ENCODE measurements at regions not wholly inside any gene's neighbourhood (a gene's known extent, or its start where the extent isn't known, plus 50 kb on each side); places are given as distances from the start of the nearest gene placed in this dataset.

DNA sequence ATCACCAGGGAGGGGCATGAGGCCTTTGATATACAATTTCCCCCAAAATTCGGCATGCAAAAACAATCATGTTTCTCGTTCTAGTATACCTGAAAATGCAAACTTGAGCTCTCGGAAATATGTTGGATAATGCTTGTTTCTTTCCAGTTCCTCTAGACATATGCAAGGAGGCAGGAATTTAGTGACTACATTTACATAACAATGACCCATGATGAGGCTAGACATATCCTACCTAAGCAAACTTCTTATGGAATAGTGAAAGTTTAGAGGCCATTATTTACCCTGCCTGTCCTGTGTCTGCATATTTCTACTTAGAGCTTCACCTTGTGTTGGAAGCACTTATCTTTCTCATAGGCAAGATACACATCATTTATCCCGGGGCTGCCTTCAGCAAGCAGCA, 514.6 kb downstream of the KCNJ2 start:
- Histone ChIP-seq H3K9me3 (no peaks in the 10 kb centered on the region), H3K4me3 (no peak overlapping the region), H3K4me1 (no peaks in the 10 kb centered on the region), H3K36me3 (no peaks in the 10 kb centered on the region), H3K27me3 (no peaks in the 10 kb centered on the region), H3K27ac (no peak overlapping the region)
- no peak for TF ChIP-seq CTCF (IDR thresholded peaks at IDR 0.05)
- no peak for DNase-seq
- intact Hi-C loops (cut with DNase I; ENCODE audit: low total_unique reads): no loop called here

- DNase-seq: no peak
- intact Hi-C loops (cut with DNase I; ENCODE audit: low total_unique reads): no loop called here
- H3K4me1 ChIP-seq: no peaks in the 10 kb centered on the region
- no peaks in the 10 kb centered on the region for H3K36me3 ChIP-seq
- no peaks in the 10 kb centered on the region for H3K9me3 ChIP-seq
- no peaks in the 10 kb centered on the region for H3K27me3 ChIP-seq
- no peak overlapping the region for H3K27ac ChIP-seq
- TF ChIP-seq CTCF (IDR thresholded peaks at IDR 0.05): no peak
- H3K4me3 ChIP-seq: no peak overlapping the region
These were observed 518.1 kb downstream of the KCNJ2 start for GRCh38 chr17:70687421-70687820.

DNA sequence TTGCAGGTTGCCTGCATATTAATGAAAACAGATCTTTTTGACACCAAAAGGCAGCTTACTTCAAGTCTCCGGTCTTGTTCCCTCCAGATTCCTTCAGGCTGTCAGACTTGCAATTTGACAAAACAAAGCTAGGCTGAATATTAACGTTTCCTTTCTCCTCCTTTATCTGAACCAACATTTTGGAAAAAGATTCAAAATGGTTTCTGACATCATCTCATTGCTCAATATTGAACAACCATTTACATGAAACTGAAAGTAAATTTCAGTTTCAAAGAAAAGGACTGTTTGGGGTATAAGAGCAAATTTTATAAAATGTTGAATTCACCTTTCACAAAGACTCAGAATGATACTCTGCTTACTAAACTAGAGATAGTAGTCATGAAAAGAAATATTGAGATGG, 521.8 kb downstream of the KCNJ2 start:
- TF ChIP-seq CTCF (IDR thresholded peaks at IDR 0.05): no peak
- Histone ChIP-seq H3K4me1 (no peaks in the 10 kb centered on the region), H3K36me3 (no peaks in the 10 kb centered on the region), H3K4me3 (no peak overlapping the region), H3K9me3 (no peaks in the 10 kb centered on the region), H3K27ac (no peak overlapping the region), H3K27me3 (no peaks in the 10 kb centered on the region)
- no peak for DNase-seq
- intact Hi-C loops (cut with DNase I; ENCODE audit: low total_unique reads): no loop called here

DNA sequence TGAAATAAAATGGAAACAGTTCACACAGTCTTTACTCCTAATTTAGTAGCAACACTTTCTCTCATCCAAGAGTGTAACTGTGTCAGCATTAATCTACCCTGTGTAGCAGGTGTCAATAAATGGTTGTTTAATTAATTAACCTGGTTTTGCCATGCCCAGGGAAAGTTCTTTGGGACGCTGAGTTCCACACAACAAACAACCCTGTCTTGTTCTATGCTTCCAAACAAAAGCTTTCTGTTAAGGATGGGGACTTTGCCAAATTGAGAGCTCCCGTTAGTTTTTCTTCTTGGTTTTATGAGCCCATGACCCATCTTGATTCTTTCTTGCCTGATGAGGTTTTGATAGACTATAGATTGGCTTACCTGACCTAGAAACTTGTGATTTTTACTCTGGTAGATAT, 530.1 kb downstream of the KCNJ2 start:
- no peak for TF ChIP-seq CTCF (IDR thresholded peaks at IDR 0.05)
- no peak for DNase-seq
- Histone ChIP-seq H3K27ac (no peak overlapping the region), H3K36me3 (no peaks in the 10 kb centered on the region), H3K4me1 (no peaks in the 10 kb centered on the region), H3K9me3 (no peaks in the 10 kb centered on the region), H3K27me3 (no peaks in the 10 kb centered on the region), H3K4me3 (no peak overlapping the region)
- intact Hi-C loops (cut with DNase I; ENCODE audit: low total_unique reads): no loop called here

- no peaks in the 10 kb centered on the region for H3K9me3 ChIP-seq
- no peak overlapping the region for H3K27ac ChIP-seq
- H3K4me1 ChIP-seq: no peaks in the 10 kb centered on the region
- no peak for DNase-seq
- H3K36me3 ChIP-seq: no peaks in the 10 kb centered on the region
- no peak overlapping the region for H3K4me3 ChIP-seq
- no peaks in the 10 kb centered on the region for H3K27me3 ChIP-seq
- intact Hi-C loops (cut with DNase I; ENCODE audit: low total_unique reads): no loop called here
- no peak for TF ChIP-seq CTCF (IDR thresholded peaks at IDR 0.05)
These were observed 533.4 kb downstream of the KCNJ2 start for GRCh38 chr17:70702683-70703255.

- no peak for TF ChIP-seq CTCF (IDR thresholded peaks at IDR 0.05)
- intact Hi-C loops (cut with DNase I; ENCODE audit: low total_unique reads): no loop called here
- H3K27ac ChIP-seq: no peak overlapping the region
- no peaks in the 10 kb centered on the region for H3K9me3 ChIP-seq
- H3K4me3 ChIP-seq: no peak overlapping the region
- no peak for DNase-seq
- H3K27me3 ChIP-seq: no peaks in the 10 kb centered on the region
- H3K4me1 ChIP-seq: no peaks in the 10 kb centered on the region
- no peaks in the 10 kb centered on the region for H3K36me3 ChIP-seq
These were observed 540.3 kb downstream of the KCNJ2 start for GRCh38 chr17:70709596-70709995.

All from tibial artery (tissue), 4 donors.